Activated naive CD4-positive, alpha-beta T cell treated with anti-CD3 and anti-CD28 coated beads for 36 hours (primary cell): ENCODE measurements at regions not wholly inside any gene's neighbourhood (a gene's known extent, or its start where the extent isn't known, plus 50 kb on each side); places are given as distances from the start of the nearest gene placed in this dataset.

Experiments
- CTCF ChIA-PET: fragments of 350-600 bp; sonication (Branson Sonifier 250); formaldehyde crosslinking; loops from one replicate; lab custom pipeline; 2021; ENCODE audit warnings: antibody characterized with exemption; lab: Charles Lee
- DNase-seq: peaks from one replicate; pipeline ENCODE4 v3.0.0-alpha.2; 2020
- H3K27ac Mint-ChIP-seq: one replicate; pipeline ENCODE4 v1.8.0; 2021; ENCODE audit warnings: mild to moderate bottlenecking, mixed read lengths
- H3K27me3 Mint-ChIP-seq: one replicate; pipeline ENCODE4 v1.8.0; 2021; ENCODE audit warnings: low read depth, mixed read lengths
- H3K36me3 Mint-ChIP-seq: one replicate; pipeline ENCODE4 v1.8.0; 2021; ENCODE audit warnings: low read depth, mixed read lengths
- H3K4me1 Mint-ChIP-seq: one replicate; pipeline ENCODE4 v1.8.0; 2021; ENCODE audit warnings: low read depth, mixed read lengths
- H3K4me3 Mint-ChIP-seq: one replicate; pipeline ENCODE4 v1.8.0; 2021; ENCODE audit warnings: mild to moderate bottlenecking, moderate library complexity, mixed read lengths
- H3K9me3 Mint-ChIP-seq: one replicate; pipeline ENCODE4 v1.8.0; 2021; ENCODE audit warnings: mixed read lengths
- intact Hi-C: fragments of 100-400 bp; cut with micrococcal nuclease; formaldehyde crosslinking; loops from one replicate; pipeline ENCODE4 v1.15.1; 2023

GRCh38 chr4:54976682-54977081, 148.7 kb downstream of the KDR start:
- Mint-ChIP-seq H3K36me3 (no peaks in the 10 kb centered on the region), H3K4me1 (peaks cover 2% of the 10 kb centered on the region), H3K4me3 (no peak overlapping the region), H3K27me3 (peaks cover 19% of the 10 kb centered on the region), H3K9me3 (peaks cover 3% of the 10 kb centered on the region), H3K27ac (no peak overlapping the region)
- intact Hi-C loops: loop anchor here (10.0 kb wide), 1 partner anchor 458 kb away; no protein-coding TSS in a partner anchor
- no peak for DNase-seq
- CTCF ChIA-PET: no interaction called here

GRCh38 chr4:54976031-54976430, 149.4 kb downstream of the KDR start:
- Mint-ChIP-seq H3K27ac (no peak overlapping the region), H3K36me3 (no peaks in the 10 kb centered on the region), H3K27me3 (peaks cover 13% of the 10 kb centered on the region), H3K4me1 (peaks cover 2% of the 10 kb centered on the region), H3K9me3 (peaks cover 3% of the 10 kb centered on the region), H3K4me3 (no peak overlapping the region)
- CTCF ChIA-PET: no interaction called here
- intact Hi-C loops: loop anchor here (10.0 kb wide), 1 partner anchor 459 kb away; no protein-coding TSS in a partner anchor
- DNase-seq: no peak

- CTCF ChIA-PET: no interaction called here
- intact Hi-C loops: loop anchor here (5.0 to 10.0 kb wide), 3 partner anchors 209 to 461 kb away; no protein-coding TSS in a partner anchor
Observed at GRCh38 chr4:54973784-54974183, 151.6 kb downstream of the KDR start.

GRCh38 chr4:54971474-54971950, 153.9 kb downstream of the KDR start:
- CTCF ChIA-PET: interaction anchor here (0.5 to 4.1 kb wide), 27 partner anchors 9 to 764 kb away, joined by 3 to 50 read pairs (median 4); partner anchors contain the start of gene SRD5A3

More at GRCh38 chr4:54973784-54974183, 151.6 kb downstream of the KDR start:
- Mint-ChIP-seq H3K4me1 (peaks cover 2% of the 10 kb centered on the region), H3K27me3 (peaks cover 5% of the 10 kb centered on the region), H3K4me3 (no peak overlapping the region), H3K36me3 (no peaks in the 10 kb centered on the region), H3K27ac (no peak overlapping the region), H3K9me3 (no peaks in the 10 kb centered on the region)
- DNase-seq: no peak

GRCh38 chr4:54967289-54967688, 158.1 kb downstream of the KDR start:
- Mint-ChIP-seq H3K9me3 (no peaks in the 10 kb centered on the region), H3K4me3 (no peak overlapping the region), H3K27me3 (no peaks in the 10 kb centered on the region), H3K36me3 (no peaks in the 10 kb centered on the region), H3K27ac (no peak overlapping the region), H3K4me1 (peaks cover 2% of the 10 kb centered on the region)
- CTCF ChIA-PET: interaction anchor here (0.9 kb wide), 1 partner anchor 345 kb away, joined by 3 read pairs; no protein-coding TSS in a partner anchor
- intact Hi-C loops: no loop called here
- DNase-seq: no peak

More at GRCh38 chr4:54971474-54971950, 153.9 kb downstream of the KDR start:
- Mint-ChIP-seq H3K27ac (no peak overlapping the region), H3K4me1 (peaks cover 2% of the 10 kb centered on the region), H3K27me3 (peaks cover 5% of the 10 kb centered on the region), H3K9me3 (no peaks in the 10 kb centered on the region), H3K4me3 (no peak overlapping the region), H3K36me3 (no peaks in the 10 kb centered on the region)
- intact Hi-C loops: loop anchor here (1.0 to 10.0 kb wide), 8 partner anchors 211 to 1329 kb away; no protein-coding TSS in a partner anchor
- peak; percentile 27 for DNase-seq

- CTCF ChIA-PET: interaction anchor here (0.5 to 2.9 kb wide), 18 partner anchors 8 to 645 kb away, joined by 3 to 17 read pairs (median 4); no protein-coding TSS in a partner anchor
- no peak overlapping the region for H3K4me3 Mint-ChIP-seq
- H3K9me3 Mint-ChIP-seq: no peaks in the 10 kb centered on the region
- DNase-seq: peak; percentile 15
- intact Hi-C loops: loop anchor here (1.0 kb wide), 3 partner anchors 278 to 638 kb away; no protein-coding TSS in a partner anchor
- H3K27me3 Mint-ChIP-seq: no peaks in the 10 kb centered on the region
- H3K4me1 Mint-ChIP-seq: peaks cover 26% of the 10 kb centered on the region
- H3K36me3 Mint-ChIP-seq: no peaks in the 10 kb centered on the region
- H3K27ac Mint-ChIP-seq: no peak overlapping the region
Observed at GRCh38 chr4:54961357-54961975, 163.9 kb downstream of the KDR start.

GRCh38 chr4:54959651-54960116, 165.7 kb downstream of the KDR start:
- Mint-ChIP-seq H3K27ac (no peak overlapping the region), H3K9me3 (no peaks in the 10 kb centered on the region), H3K36me3 (no peaks in the 10 kb centered on the region), H3K4me3 (no peak overlapping the region), H3K4me1 (peaks cover 26% of the 10 kb centered on the region), H3K27me3 (no peaks in the 10 kb centered on the region)
- CTCF ChIA-PET: interaction anchor here (1.0 to 2.9 kb wide), 5 partner anchors 11 to 643 kb away, joined by 3 to 17 read pairs (median 7); no protein-coding TSS in a partner anchor
- DNase-seq: no peak
- intact Hi-C loops: no loop called here

GRCh38 chr4:54959131-54959530, 166.3 kb downstream of the KDR start:
- H3K4me1 Mint-ChIP-seq: peaks cover 26% of the 10 kb centered on the region
- CTCF ChIA-PET: interaction anchor here (2.5 kb wide), 1 partner anchor 12 kb away, joined by 10 read pairs; no protein-coding TSS in a partner anchor
- H3K4me3 Mint-ChIP-seq: no peak overlapping the region
- H3K27ac Mint-ChIP-seq: no peak overlapping the region
- H3K36me3 Mint-ChIP-seq: no peaks in the 10 kb centered on the region
- no peaks in the 10 kb centered on the region for H3K27me3 Mint-ChIP-seq
- intact Hi-C loops: no loop called here
- DNase-seq: no peak
- no peaks in the 10 kb centered on the region for H3K9me3 Mint-ChIP-seq

- no peak overlapping the region for H3K27ac Mint-ChIP-seq
- DNase-seq: peak; percentile 40
- H3K4me1 Mint-ChIP-seq: peaks cover 26% of the 10 kb centered on the region
- CTCF ChIA-PET: interaction anchor here (1.0 to 2.5 kb wide), 2 partner anchors 13 to 14 kb away, joined by 6 to 10 read pairs; no protein-coding TSS in a partner anchor
- H3K9me3 Mint-ChIP-seq: no peaks in the 10 kb centered on the region
- no peaks in the 10 kb centered on the region for H3K27me3 Mint-ChIP-seq
- intact Hi-C loops: loop anchor here (1.0 kb wide), 1 partner anchor 16 kb away; no protein-coding TSS in a partner anchor
- H3K36me3 Mint-ChIP-seq: no peaks in the 10 kb centered on the region
- H3K4me3 Mint-ChIP-seq: no peak overlapping the region
Observed at GRCh38 chr4:54958236-54958635, 167.2 kb downstream of the KDR start.

- Mint-ChIP-seq H3K36me3 (no peaks in the 10 kb centered on the region), H3K27me3 (no peaks in the 10 kb centered on the region), H3K4me1 (peaks cover 14% of the 10 kb centered on the region), H3K27ac (no peak overlapping the region), H3K4me3 (no peak overlapping the region), H3K9me3 (no peaks in the 10 kb centered on the region)
- intact Hi-C loops: no loop called here
- no peak for DNase-seq
- CTCF ChIA-PET: interaction anchor here (0.6 to 1.2 kb wide), 4 partner anchors 17 to 515 kb away, joined by 3 to 8 read pairs (median 4); no protein-coding TSS in a partner anchor
Observed at GRCh38 chr4:54954656-54955388, 170.6 kb downstream of the KDR start.

GRCh38 chr4:54946741-54947140, 178.7 kb downstream of the KDR start:
- peaks cover 35% of the 10 kb centered on the region for H3K4me1 Mint-ChIP-seq
- intact Hi-C loops: loop anchor here (2.0 to 10.0 kb wide), 4 partner anchors 292 to 1832 kb away; partner anchors contain the start of genes EXOC1 and KIT
- CTCF ChIA-PET: interaction anchor here (0.6 to 1.5 kb wide), 6 partner anchors 14 to 561 kb away, joined by 3 to 6 read pairs (median 4); no protein-coding TSS in a partner anchor

More at GRCh38 chr4:54946741-54947140, 178.7 kb downstream of the KDR start:
- H3K27me3 Mint-ChIP-seq: no peaks in the 10 kb centered on the region
- no peaks in the 10 kb centered on the region for H3K9me3 Mint-ChIP-seq
- no peak overlapping the region for H3K27ac Mint-ChIP-seq
- H3K4me3 Mint-ChIP-seq: no peak overlapping the region
- no peaks in the 10 kb centered on the region for H3K36me3 Mint-ChIP-seq
- DNase-seq: no peak
